HL-60 (cell line): ENCODE measurements at regions not wholly inside any gene's neighbourhood (a gene's known extent, or its start where the extent isn't known, plus 50 kb on each side); places are given as distances from the start of the nearest gene placed in this dataset.
"Not testable (repeated sequence)": the region's sequence is repeated elsewhere in the genome, so short reads cannot be mapped to it uniquely, and the experiment has no call there.

ENCODE experiments used
- DNase-seq, 2 experiments: peaks; one replicate each; pipeline ENCODE4 v3.0.0-alpha.2; 2010 to 2020; ENCODE audit warnings: low read depth in 1 of 2, low spot score in 1 of 2
- H3K27ac ChIP-seq: fragments of 250-450 bp; sonication (Bioruptor Pico); replicated peaks from 2 replicates; pipeline ENCODE4 v1.5.1; 2020; ENCODE audit warnings: mild to moderate bottlenecking, moderate library complexity
- H3K27me3 ChIP-seq: fragments of 250-450 bp; sonication (Bioruptor Pico); 2 replicates; pipeline ENCODE4 v1.5.1; 2021; ENCODE audit warnings: mild to moderate bottlenecking, moderate library complexity; ENCODE audit not compliant: insufficient read depth, poor library complexity, severe bottlenecking
- H3K4me3 ChIP-seq: replicated peaks from 2 replicates; pipeline ENCODE4 v1.5.1; 2011; ENCODE audit warnings: mild to moderate bottlenecking, control low read depth, low read length; ENCODE audit not compliant: insufficient read depth
- GABPA ChIP-seq: IDR thresholded peaks from 2 replicates; pipeline ENCODE4 v1.6.1; 2012; ENCODE audit warnings: low read depth
- POLR2AphosphoS5 ChIP-seq: IDR thresholded peaks from 2 replicates; pipeline ENCODE4 v1.6.1; 2012; ENCODE audit warnings: low read depth
- SPI1 ChIP-seq: IDR thresholded peaks from 2 replicates; pipeline ENCODE4 v1.6.1; 2012; ENCODE audit warnings: low read depth, mild to moderate bottlenecking, borderline replicate concordance
- TF ChIP-seq, protein P1 (sequence below): IDR thresholded peaks from one replicate; pipeline ENCODE4 v1.5.1; 2011; ENCODE audit warnings: low read length, control low read depth, inconsistent platforms; ENCODE audit not compliant: insufficient read depth
- TF ChIP-seq, protein P2 (sequence below): IDR thresholded peaks from 2 replicates; pipeline ENCODE4 v1.6.1; 2012; ENCODE audit warnings: low read depth; ENCODE audit not compliant: insufficient replicate concordance

DNA sequence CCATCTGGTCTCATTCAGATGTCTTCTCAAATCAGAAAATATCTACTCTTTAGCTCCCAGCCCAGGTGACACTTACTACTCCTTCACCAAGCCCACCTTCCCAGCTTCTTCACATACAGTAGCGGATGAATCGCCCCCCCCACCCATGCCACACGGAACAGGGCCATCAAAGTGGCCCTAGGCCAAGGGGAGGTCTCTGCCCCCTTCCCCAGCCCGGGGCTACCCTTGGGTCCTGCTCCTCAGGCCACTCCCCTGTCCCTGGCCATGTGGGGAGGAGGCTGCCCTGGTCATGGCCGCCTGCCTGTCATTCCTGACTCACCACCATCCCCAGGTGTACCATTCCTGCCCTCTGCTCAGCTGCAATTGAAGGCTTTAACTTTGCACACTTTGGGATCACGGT lies 142.8 kb downstream of the NECTIN1 start:
- no peaks in the 10 kb centered on the region for H3K27me3 ChIP-seq
- DNase-seq: no peak
- no peak overlapping the region for H3K4me3 ChIP-seq
- no peak overlapping the region for H3K27ac ChIP-seq
- TF ChIP-seq SPI1: no peak

DNA sequence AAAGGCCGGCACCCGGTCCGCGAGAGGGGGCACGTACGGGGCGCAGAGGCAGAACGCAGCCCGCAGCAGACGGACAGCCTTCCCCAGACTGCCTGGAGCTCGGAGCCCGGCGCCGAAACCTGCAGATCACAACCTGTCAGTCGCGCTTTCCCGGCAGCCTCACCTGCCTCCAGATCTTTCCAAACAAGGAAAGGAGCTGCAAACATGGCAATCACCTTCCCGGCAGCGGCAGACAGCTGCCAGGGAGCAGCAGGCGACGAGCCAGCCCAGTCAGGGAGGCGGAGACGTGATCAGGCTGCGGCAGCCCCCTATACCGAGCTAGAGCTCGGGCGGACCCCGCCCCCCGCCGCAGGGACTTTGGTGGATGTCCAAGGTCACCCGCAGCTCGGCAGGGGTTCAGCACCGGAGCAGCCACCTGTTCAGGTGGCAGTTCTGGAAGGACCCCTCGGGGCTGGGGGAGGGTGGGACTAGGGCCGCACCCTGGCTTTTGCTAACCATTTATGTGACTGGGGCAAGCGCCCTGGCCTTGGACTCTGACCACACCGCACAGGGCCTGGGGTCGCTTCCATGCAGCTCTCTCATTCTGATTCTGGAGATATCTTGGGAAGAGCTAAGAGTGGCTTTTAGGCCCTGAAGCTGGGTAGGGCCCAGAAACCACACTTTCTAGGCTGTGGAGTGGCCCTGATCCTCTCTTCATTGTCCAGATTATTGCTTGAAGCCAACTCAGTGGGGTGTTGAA lies 143.8 kb downstream of the NECTIN1 start:
- H3K4me3 ChIP-seq: no peak overlapping the region
- DNase-seq: no peak
- H3K27ac ChIP-seq: no peak overlapping the region; the same call in 1 of the 2 replicates
- H3K27me3 ChIP-seq: no peaks in the 10 kb centered on the region
- TF ChIP-seq SPI1: no peak
- no peak for TF ChIP-seq POLR2AphosphoS5
- no peak for TF ChIP-seq GABPA
- TF ChIP-seq, protein P1, sequence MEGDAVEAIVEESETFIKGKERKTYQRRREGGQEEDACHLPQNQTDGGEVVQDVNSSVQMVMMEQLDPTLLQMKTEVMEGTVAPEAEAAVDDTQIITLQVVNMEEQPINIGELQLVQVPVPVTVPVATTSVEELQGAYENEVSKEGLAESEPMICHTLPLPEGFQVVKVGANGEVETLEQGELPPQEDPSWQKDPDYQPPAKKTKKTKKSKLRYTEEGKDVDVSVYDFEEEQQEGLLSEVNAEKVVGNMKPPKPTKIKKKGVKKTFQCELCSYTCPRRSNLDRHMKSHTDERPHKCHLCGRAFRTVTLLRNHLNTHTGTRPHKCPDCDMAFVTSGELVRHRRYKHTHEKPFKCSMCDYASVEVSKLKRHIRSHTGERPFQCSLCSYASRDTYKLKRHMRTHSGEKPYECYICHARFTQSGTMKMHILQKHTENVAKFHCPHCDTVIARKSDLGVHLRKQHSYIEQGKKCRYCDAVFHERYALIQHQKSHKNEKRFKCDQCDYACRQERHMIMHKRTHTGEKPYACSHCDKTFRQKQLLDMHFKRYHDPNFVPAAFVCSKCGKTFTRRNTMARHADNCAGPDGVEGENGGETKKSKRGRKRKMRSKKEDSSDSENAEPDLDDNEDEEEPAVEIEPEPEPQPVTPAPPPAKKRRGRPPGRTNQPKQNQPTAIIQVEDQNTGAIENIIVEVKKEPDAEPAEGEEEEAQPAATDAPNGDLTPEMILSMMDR: no peak
- TF ChIP-seq, protein P2, sequence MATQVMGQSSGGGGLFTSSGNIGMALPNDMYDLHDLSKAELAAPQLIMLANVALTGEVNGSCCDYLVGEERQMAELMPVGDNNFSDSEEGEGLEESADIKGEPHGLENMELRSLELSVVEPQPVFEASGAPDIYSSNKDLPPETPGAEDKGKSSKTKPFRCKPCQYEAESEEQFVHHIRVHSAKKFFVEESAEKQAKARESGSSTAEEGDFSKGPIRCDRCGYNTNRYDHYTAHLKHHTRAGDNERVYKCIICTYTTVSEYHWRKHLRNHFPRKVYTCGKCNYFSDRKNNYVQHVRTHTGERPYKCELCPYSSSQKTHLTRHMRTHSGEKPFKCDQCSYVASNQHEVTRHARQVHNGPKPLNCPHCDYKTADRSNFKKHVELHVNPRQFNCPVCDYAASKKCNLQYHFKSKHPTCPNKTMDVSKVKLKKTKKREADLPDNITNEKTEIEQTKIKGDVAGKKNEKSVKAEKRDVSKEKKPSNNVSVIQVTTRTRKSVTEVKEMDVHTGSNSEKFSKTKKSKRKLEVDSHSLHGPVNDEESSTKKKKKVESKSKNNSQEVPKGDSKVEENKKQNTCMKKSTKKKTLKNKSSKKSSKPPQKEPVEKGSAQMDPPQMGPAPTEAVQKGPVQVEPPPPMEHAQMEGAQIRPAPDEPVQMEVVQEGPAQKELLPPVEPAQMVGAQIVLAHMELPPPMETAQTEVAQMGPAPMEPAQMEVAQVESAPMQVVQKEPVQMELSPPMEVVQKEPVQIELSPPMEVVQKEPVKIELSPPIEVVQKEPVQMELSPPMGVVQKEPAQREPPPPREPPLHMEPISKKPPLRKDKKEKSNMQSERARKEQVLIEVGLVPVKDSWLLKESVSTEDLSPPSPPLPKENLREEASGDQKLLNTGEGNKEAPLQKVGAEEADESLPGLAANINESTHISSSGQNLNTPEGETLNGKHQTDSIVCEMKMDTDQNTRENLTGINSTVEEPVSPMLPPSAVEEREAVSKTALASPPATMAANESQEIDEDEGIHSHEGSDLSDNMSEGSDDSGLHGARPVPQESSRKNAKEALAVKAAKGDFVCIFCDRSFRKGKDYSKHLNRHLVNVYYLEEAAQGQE: no peak

DNA sequence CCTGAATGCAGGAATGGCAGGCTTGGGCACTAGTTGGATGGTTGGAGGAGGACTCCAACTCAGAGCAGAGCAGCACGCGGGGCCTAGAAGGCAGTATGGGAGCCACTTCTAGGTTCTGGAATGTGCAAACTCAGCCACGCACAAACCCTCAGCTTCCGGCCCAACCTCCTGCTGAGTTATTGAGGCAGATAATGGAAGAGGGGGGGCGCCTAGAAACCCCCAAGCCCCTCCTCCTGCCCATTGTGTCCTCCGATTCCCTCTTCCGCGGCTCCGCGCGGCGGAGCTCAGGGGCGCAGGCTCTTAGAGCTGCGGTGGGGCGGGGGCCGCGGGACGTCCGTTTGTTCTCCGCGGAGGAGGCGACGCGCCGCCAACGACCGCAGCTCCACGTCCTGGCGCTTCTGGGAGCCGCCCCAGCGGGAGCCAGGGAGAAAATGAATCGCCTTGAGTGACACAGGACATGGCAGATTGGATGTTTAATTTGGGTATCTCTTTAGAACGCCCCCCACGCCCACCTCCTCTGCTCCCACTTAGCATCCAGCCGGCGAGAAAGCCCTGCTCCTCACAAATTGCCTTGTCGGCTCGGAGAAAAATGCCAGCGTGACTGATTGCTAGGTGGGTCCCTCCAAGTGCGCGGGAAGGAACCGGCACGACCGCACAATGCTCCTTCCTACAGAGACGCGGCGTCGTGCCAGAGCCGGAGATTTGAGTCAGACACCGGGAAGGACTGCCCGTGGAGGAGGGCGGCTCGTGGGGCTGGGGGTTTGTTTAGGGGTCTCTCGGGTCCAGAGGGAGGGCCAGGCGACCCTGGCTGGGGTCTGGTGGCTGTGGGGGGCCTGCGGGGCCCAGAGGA lies 144.6 kb downstream of the NECTIN1 start:
- Histone ChIP-seq H3K4me3 (peak overlapping the region; percentile 34), H3K27me3 (no peaks in the 10 kb centered on the region), H3K27ac (peak overlapping the region; percentile 63)
- DNase-seq: peak; percentile 51 to 80
- TF ChIP-seq, protein P2: no peak
- no peak for TF ChIP-seq POLR2AphosphoS5
- TF ChIP-seq, protein P1: no peak
- no peak for TF ChIP-seq GABPA
- no peak for TF ChIP-seq SPI1

DNA sequence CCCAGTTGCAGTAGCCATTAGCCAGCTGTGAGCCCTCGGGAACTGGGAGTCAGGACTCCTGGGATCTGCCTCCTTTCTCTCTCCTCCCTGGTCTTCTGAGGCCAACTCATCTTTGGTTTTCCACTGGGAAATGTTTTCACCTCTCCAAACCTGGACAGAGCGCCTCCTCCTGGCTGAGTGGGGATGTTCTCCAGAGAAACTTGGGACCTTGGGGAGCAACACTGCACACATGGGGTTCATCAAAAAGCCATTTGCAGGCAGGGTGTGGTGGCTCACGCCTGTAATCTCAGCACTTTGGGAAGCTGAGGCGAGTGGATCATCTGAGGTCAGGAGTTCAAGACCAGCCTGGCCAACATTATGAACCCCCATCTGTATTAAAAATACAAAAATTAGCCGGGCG lies 145.4 kb downstream of the NECTIN1 start:
- TF ChIP-seq SPI1 (no peak), POLR2AphosphoS5 (no peak), GABPA (no peak)
- TF ChIP-seq, protein P1: no peak
- TF ChIP-seq, protein P2: no peak
- no peak for DNase-seq
- no peak overlapping the region for H3K27ac ChIP-seq
- no peak overlapping the region for H3K4me3 ChIP-seq
- no peaks in the 10 kb centered on the region for H3K27me3 ChIP-seq

DNA sequence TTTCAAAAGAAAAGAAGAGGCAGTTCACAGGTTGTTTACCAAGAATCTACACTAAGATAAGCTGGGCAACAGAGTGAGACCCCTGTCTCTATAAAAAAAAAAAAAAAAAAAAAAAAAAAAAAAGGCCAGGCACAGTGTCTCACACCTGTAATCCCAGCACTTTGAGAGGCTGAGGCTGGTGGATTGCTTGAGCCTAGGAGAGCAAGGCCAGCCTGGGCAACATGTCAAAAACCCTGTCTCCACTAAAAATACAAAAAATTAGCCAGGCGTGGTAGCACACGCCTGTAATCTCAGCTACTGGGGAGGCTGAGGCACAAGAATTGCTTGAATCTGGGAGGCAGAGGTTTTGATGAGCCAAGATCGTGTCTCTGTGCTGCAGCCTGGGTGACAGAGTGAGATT lies 147.6 kb downstream of the NECTIN1 start:
- not testable (repeated sequence) for H3K27ac ChIP-seq, DNase-seq, H3K27me3 ChIP-seq, H3K4me3 ChIP-seq
